ENCODE measurements at regions not wholly inside any gene's neighbourhood (a gene's known extent, or its start where the extent isn't known, plus 50 kb on each side); places are given as distances from the start of the nearest gene placed in this dataset.

GRCh38 chr12:13805041-13805440 lies 176.4 kb downstream of the GRIN2B start:
- Histone ChIP-seq H2AK5ac (ENCODE audit: low read length) (no peak overlapping the region), H2BK5ac (ENCODE audit: low read depth, low read length, poor library complexity) (no peak overlapping the region), H4K12ac (ENCODE audit: low read depth, low read length) (no peak overlapping the region), H3K27me3 (ENCODE audit: insufficient read depth, low read length) (no peaks in the 10 kb centered on the region), H3K4me1 (ENCODE audit: control insufficient read depth in 1 of 2, insufficient read depth in 2 of 2, low read length in 2 of 2) (no peaks in the 10 kb centered on the region), H2BK120ac (ENCODE audit: insufficient read depth, low read length, poor library complexity) (no peak overlapping the region), H3K79me1 (ENCODE audit: low read length) (no peaks in the 10 kb centered on the region), H3K36me3 (ENCODE audit: control insufficient read depth in 1 of 2, insufficient read depth in 2 of 2, low read length in 2 of 2) (no peaks in the 10 kb centered on the region), H3K9me3 (ENCODE audit: insufficient read depth, low read depth, low read length) (no peaks in the 10 kb centered on the region), H3K4me2 (ENCODE audit: low read length) (no peak overlapping the region), H2AFZ (ENCODE audit: insufficient read depth, low read length, poor library complexity) (no peak overlapping the region), H4K91ac (ENCODE audit: low read depth, low read length) (no peak overlapping the region), H3K9ac (ENCODE audit: low read length) (no peak overlapping the region), H3K4ac (ENCODE audit: low read depth, low read length) (no peak overlapping the region), H3K4me3 (ENCODE audit: low read depth, low read length) (no peak overlapping the region), H4K8ac (ENCODE audit: low read depth, low read length) (no peak overlapping the region), H3K23ac (ENCODE audit: low read length) (no peak overlapping the region), H3K18ac (ENCODE audit: low read length) (no peak overlapping the region), H2BK12ac (ENCODE audit: low read length) (no peak overlapping the region), H3K27ac (ENCODE audit: low read depth, low read length) (no peak overlapping the region), H3K14ac (ENCODE audit: low read length) (no peak overlapping the region), H3K79me2 (ENCODE audit: control insufficient read depth, insufficient read depth, low read length, poor library complexity) (no peaks in the 10 kb centered on the region)
- no CpG with 5 or more reads among the region's 3 CpGs for WGBS (ENCODE audit: extremely low coverage, insufficient coverage, insufficient read length)
- DNase-seq: no peak

DNA sequence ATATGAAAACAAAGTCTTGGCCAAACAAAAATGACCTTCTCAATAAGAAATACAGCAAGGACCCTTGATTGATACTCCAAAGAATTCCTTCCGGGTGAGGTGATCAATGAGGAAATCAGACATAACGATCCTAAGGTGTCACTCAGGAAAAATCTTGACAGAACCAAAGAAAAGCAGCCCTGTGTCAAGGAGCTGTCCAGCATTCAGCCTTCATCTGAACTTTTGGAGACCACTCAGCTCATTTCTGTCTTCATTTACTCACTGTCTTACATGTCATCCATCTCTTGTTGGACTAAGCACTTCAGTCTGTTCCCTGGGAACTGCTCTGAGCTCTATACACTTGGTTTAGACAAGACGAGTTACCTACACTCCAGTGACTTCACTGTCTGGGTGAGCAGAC lies 179.9 kb downstream of the GRIN2B start:
- no peaks in the 10 kb centered on the region for H3K4me1 ChIP-seq (ENCODE audit: control insufficient read depth in 1 of 2, insufficient read depth in 2 of 2, low read length in 2 of 2)
- no peak overlapping the region for H3K23ac ChIP-seq (ENCODE audit: low read length)
- no peak overlapping the region for H3K27ac ChIP-seq (ENCODE audit: low read depth, low read length)
- no peak overlapping the region for H3K18ac ChIP-seq (ENCODE audit: low read length)
- H2BK12ac ChIP-seq (ENCODE audit: low read length): no peak overlapping the region
- H4K12ac ChIP-seq (ENCODE audit: low read depth, low read length): no peak overlapping the region
- H3K36me3 ChIP-seq (ENCODE audit: control insufficient read depth in 1 of 2, insufficient read depth in 2 of 2, low read length in 2 of 2): no peaks in the 10 kb centered on the region
- no peak overlapping the region for H3K4me2 ChIP-seq (ENCODE audit: low read length)
- no peak overlapping the region for H2AK5ac ChIP-seq (ENCODE audit: low read length)
- no CpG with 5 or more reads among the region's 3 CpGs for WGBS (ENCODE audit: extremely low coverage, insufficient coverage, insufficient read length)
- no peaks in the 10 kb centered on the region for H3K79me1 ChIP-seq (ENCODE audit: low read length)
- H3K27me3 ChIP-seq (ENCODE audit: insufficient read depth, low read length): no peaks in the 10 kb centered on the region
- H3K9ac ChIP-seq (ENCODE audit: low read length): no peak overlapping the region
- no peak overlapping the region for H3K14ac ChIP-seq (ENCODE audit: low read length)
- no peak overlapping the region for H2BK120ac ChIP-seq (ENCODE audit: insufficient read depth, low read length, poor library complexity)
- H2BK5ac ChIP-seq (ENCODE audit: low read depth, low read length, poor library complexity): no peak overlapping the region
- DNase-seq: no peak
- H3K79me2 ChIP-seq (ENCODE audit: control insufficient read depth, insufficient read depth, low read length, poor library complexity): no peaks in the 10 kb centered on the region
- no peak overlapping the region for H4K91ac ChIP-seq (ENCODE audit: low read depth, low read length)
- no peak overlapping the region for H4K8ac ChIP-seq (ENCODE audit: low read depth, low read length)
- H3K9me3 ChIP-seq (ENCODE audit: insufficient read depth, low read depth, low read length): no peaks in the 10 kb centered on the region
- no peak overlapping the region for H3K4ac ChIP-seq (ENCODE audit: low read depth, low read length)
- no peak overlapping the region for H2AFZ ChIP-seq (ENCODE audit: insufficient read depth, low read length, poor library complexity)
- no peak overlapping the region for H3K4me3 ChIP-seq (ENCODE audit: low read depth, low read length)

DNA sequence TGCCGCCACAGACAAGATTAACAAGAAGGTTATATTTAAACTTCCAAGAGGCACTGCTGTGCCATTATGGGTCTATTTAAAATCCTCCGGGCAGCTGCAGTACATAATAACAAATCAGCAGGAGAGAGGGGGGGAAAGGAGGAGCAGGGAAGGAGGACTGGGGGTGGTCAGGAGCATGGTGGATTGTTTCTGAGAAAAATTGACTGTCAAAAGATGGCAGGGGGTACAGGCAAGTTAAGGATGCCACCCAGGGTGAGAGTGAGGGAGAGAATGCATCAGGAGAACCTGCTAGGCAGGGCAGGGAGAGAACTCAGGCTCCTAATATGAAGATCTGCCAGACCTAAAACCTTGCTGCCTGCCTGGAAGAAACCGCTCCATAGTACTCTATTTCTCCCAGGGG lies 181.8 kb downstream of the GRIN2B start:
- H3K9ac ChIP-seq (ENCODE audit: low read length): no peak overlapping the region
- no peak overlapping the region for H3K4me3 ChIP-seq (ENCODE audit: low read depth, low read length)
- no peak overlapping the region for H3K14ac ChIP-seq (ENCODE audit: low read length)
- H3K4me1 ChIP-seq (ENCODE audit: control insufficient read depth in 1 of 2, insufficient read depth in 2 of 2, low read length in 2 of 2): no peaks in the 10 kb centered on the region
- no peak overlapping the region for H2BK5ac ChIP-seq (ENCODE audit: low read depth, low read length, poor library complexity)
- no peak overlapping the region for H4K8ac ChIP-seq (ENCODE audit: low read depth, low read length)
- H2BK12ac ChIP-seq (ENCODE audit: low read length): no peak overlapping the region
- no peaks in the 10 kb centered on the region for H3K79me2 ChIP-seq (ENCODE audit: control insufficient read depth, insufficient read depth, low read length, poor library complexity)
- no peak overlapping the region for H3K27ac ChIP-seq (ENCODE audit: low read depth, low read length)
- no peak overlapping the region for H3K4ac ChIP-seq (ENCODE audit: low read depth, low read length)
- H3K79me1 ChIP-seq (ENCODE audit: low read length): no peaks in the 10 kb centered on the region
- no peak overlapping the region for H2BK120ac ChIP-seq (ENCODE audit: insufficient read depth, low read length, poor library complexity)
- H2AK5ac ChIP-seq (ENCODE audit: low read length): no peak overlapping the region
- H3K27me3 ChIP-seq (ENCODE audit: insufficient read depth, low read length): no peaks in the 10 kb centered on the region
- H4K12ac ChIP-seq (ENCODE audit: low read depth, low read length): no peak overlapping the region
- no peak overlapping the region for H4K91ac ChIP-seq (ENCODE audit: low read depth, low read length)
- no peaks in the 10 kb centered on the region for H3K9me3 ChIP-seq (ENCODE audit: insufficient read depth, low read depth, low read length)
- H3K18ac ChIP-seq (ENCODE audit: low read length): no peak overlapping the region
- no peak overlapping the region for H3K4me2 ChIP-seq (ENCODE audit: low read length)
- no peaks in the 10 kb centered on the region for H3K36me3 ChIP-seq (ENCODE audit: control insufficient read depth in 1 of 2, insufficient read depth in 2 of 2, low read length in 2 of 2)
- WGBS (ENCODE audit: extremely low coverage, insufficient coverage, insufficient read length): no CpG with 5 or more reads among the region's 3 CpGs
- no peak overlapping the region for H3K23ac ChIP-seq (ENCODE audit: low read length)
- H2AFZ ChIP-seq (ENCODE audit: insufficient read depth, low read length, poor library complexity): no peak overlapping the region
- no peak for DNase-seq

GRCh38 chr12:13798162-13798561 lies 183.2 kb downstream of the GRIN2B start:
- Histone ChIP-seq H3K4ac (ENCODE audit: low read depth, low read length) (no peak overlapping the region), H3K23ac (ENCODE audit: low read length) (no peak overlapping the region), H2BK120ac (ENCODE audit: insufficient read depth, low read length, poor library complexity) (no peak overlapping the region), H4K12ac (ENCODE audit: low read depth, low read length) (no peak overlapping the region), H2AK5ac (ENCODE audit: low read length) (no peak overlapping the region), H3K9ac (ENCODE audit: low read length) (no peak overlapping the region), H2BK5ac (ENCODE audit: low read depth, low read length, poor library complexity) (no peak overlapping the region), H2AFZ (ENCODE audit: insufficient read depth, low read length, poor library complexity) (no peak overlapping the region), H3K27ac (ENCODE audit: low read depth, low read length) (no peak overlapping the region), H3K18ac (ENCODE audit: low read length) (no peak overlapping the region), H3K36me3 (ENCODE audit: control insufficient read depth in 1 of 2, insufficient read depth in 2 of 2, low read length in 2 of 2) (no peaks in the 10 kb centered on the region), H3K9me3 (ENCODE audit: insufficient read depth, low read depth, low read length) (no peaks in the 10 kb centered on the region), H3K14ac (ENCODE audit: low read length) (no peak overlapping the region), H4K91ac (ENCODE audit: low read depth, low read length) (no peak overlapping the region), H2BK12ac (ENCODE audit: low read length) (no peak overlapping the region), H3K4me3 (ENCODE audit: low read depth, low read length) (no peak overlapping the region), H3K4me2 (ENCODE audit: low read length) (no peak overlapping the region), H4K8ac (ENCODE audit: low read depth, low read length) (no peak overlapping the region), H3K27me3 (ENCODE audit: insufficient read depth, low read length) (no peaks in the 10 kb centered on the region), H3K79me2 (ENCODE audit: control insufficient read depth, insufficient read depth, low read length, poor library complexity) (no peaks in the 10 kb centered on the region), H3K4me1 (ENCODE audit: control insufficient read depth in 1 of 2, insufficient read depth in 2 of 2, low read length in 2 of 2) (no peaks in the 10 kb centered on the region), H3K79me1 (ENCODE audit: low read length) (no peaks in the 10 kb centered on the region)
- DNase-seq: no peak

GRCh38 chr12:13794706-13795105 lies 186.7 kb downstream of the GRIN2B start:
- Histone ChIP-seq H3K23ac (ENCODE audit: low read length) (no peak overlapping the region), H2BK120ac (ENCODE audit: insufficient read depth, low read length, poor library complexity) (no peak overlapping the region), H3K4me2 (ENCODE audit: low read length) (no peak overlapping the region), H2AFZ (ENCODE audit: insufficient read depth, low read length, poor library complexity) (no peak overlapping the region), H2BK5ac (ENCODE audit: low read depth, low read length, poor library complexity) (no peak overlapping the region), H4K12ac (ENCODE audit: low read depth, low read length) (no peak overlapping the region), H3K14ac (ENCODE audit: low read length) (no peak overlapping the region), H3K27me3 (ENCODE audit: insufficient read depth, low read length) (no peaks in the 10 kb centered on the region), H3K9me3 (ENCODE audit: insufficient read depth, low read depth, low read length) (no peaks in the 10 kb centered on the region), H2AK5ac (ENCODE audit: low read length) (no peak overlapping the region), H2BK12ac (ENCODE audit: low read length) (no peak overlapping the region), H3K4me1 (ENCODE audit: control insufficient read depth in 1 of 2, insufficient read depth in 2 of 2, low read length in 2 of 2) (no peaks in the 10 kb centered on the region), H3K27ac (ENCODE audit: low read depth, low read length) (no peak overlapping the region), H4K91ac (ENCODE audit: low read depth, low read length) (no peak overlapping the region), H3K79me1 (ENCODE audit: low read length) (no peaks in the 10 kb centered on the region), H3K9ac (ENCODE audit: low read length) (no peak overlapping the region), H3K4me3 (ENCODE audit: low read depth, low read length) (no peak overlapping the region), H3K18ac (ENCODE audit: low read length) (no peak overlapping the region), H3K79me2 (ENCODE audit: control insufficient read depth, insufficient read depth, low read length, poor library complexity) (no peaks in the 10 kb centered on the region), H4K8ac (ENCODE audit: low read depth, low read length) (no peak overlapping the region), H3K36me3 (ENCODE audit: control insufficient read depth in 1 of 2, insufficient read depth in 2 of 2, low read length in 2 of 2) (no peaks in the 10 kb centered on the region), H3K4ac (ENCODE audit: low read depth, low read length) (no peak overlapping the region)
- no peak for DNase-seq
- no CpG with 5 or more reads among the region's 2 CpGs for WGBS (ENCODE audit: extremely low coverage, insufficient coverage, insufficient read length)
